Activated naive CD4-positive, alpha-beta T cell treated with anti-CD3 and anti-CD28 coated beads, Interleukin-2, amount 10 ng/mL, durations not matched to agents 7 days and 5 days (primary cell): ENCODE measurements at regions not wholly inside any gene's neighbourhood (a gene's known extent, or its start where the extent isn't known, plus 50 kb on each side); places are given as distances from the start of the nearest gene placed in this dataset.
"Not testable (repeated sequence)": the region's sequence is repeated elsewhere in the genome, so short reads cannot be mapped to it uniquely, and the experiment has no call there.

Experiments used
- CTCF ChIA-PET: fragments of 350-600 bp; sonication (Branson Sonifier 250); formaldehyde crosslinking; loops from one replicate; lab custom pipeline; 2021; ENCODE audit warnings: antibody characterized with exemption; lab: Charles Lee
- DNase-seq: peaks from one replicate; pipeline ENCODE4 v3.0.0-alpha.2; 2020
- H3K27ac Mint-ChIP-seq: one replicate; pipeline ENCODE4 v1.8.0; 2021; ENCODE audit warnings: mild to moderate bottlenecking, moderate library complexity, mixed read lengths
- H3K27me3 Mint-ChIP-seq: one replicate; pipeline ENCODE4 v1.8.0; 2021; ENCODE audit warnings: mild to moderate bottlenecking, mixed read lengths
- H3K36me3 Mint-ChIP-seq: one replicate; pipeline ENCODE4 v1.8.0; 2021; ENCODE audit warnings: mixed read lengths
- H3K4me1 Mint-ChIP-seq: one replicate; pipeline ENCODE4 v1.8.0; 2021; ENCODE audit warnings: mixed read lengths
- H3K4me3 Mint-ChIP-seq: one replicate; pipeline ENCODE4 v1.8.0; 2021; ENCODE audit warnings: mild to moderate bottlenecking, moderate library complexity, mixed read lengths
- H3K9me3 Mint-ChIP-seq: one replicate; pipeline ENCODE4 v1.8.0; 2021; ENCODE audit warnings: mixed read lengths

DNA sequence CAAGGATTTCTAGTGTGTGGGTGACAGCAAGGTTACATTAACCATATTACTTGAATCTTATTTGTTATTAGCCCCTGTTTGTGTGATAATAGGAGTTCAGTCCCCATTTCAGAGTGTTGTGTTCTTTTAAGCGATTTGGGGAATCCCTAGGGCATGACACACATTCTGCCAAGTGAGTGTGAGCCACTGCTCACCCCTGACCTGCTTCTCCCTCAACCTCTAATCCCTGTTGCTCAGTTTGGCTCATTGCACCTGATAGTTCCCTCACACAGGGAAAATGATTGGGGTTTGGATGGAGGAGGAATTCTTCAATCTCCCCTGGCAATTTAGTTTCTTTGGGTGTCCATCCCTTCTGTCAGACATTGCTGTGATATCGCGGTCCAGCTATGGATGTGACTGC lies 149.2 kb downstream of the DMRTA1 start:
- H3K9me3 Mint-ChIP-seq = no peaks in the 10 kb centered on the region
- H3K27ac Mint-ChIP-seq = no peak overlapping the region
- H3K4me1 Mint-ChIP-seq = no peaks in the 10 kb centered on the region
- CTCF ChIA-PET = no interaction called here
- H3K27me3 Mint-ChIP-seq = no peaks in the 10 kb centered on the region
- H3K4me3 Mint-ChIP-seq = no peak overlapping the region
- H3K36me3 Mint-ChIP-seq = no peaks in the 10 kb centered on the region
- no peak for DNase-seq

DNA sequence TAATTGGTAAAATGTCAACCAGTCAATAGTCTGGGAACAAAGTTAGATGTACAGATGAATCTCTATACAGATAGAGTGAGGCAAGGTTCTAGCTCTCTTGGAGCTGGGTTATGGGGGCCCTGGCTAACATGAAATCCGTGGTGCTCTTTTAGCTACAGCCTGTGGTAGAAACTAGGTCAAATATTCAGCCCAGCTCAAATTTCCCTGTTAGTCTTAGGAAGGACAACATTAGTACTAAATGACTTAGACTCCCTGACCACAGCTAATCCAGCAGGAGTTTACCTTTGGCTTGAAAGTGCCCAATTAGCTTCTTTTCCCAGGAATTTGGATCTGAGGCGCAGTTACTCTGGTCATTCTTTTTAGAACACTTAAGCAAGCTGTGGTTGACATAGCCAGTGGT lies 170.5 kb downstream of the DMRTA1 start:
- Mint-ChIP-seq H3K4me1 (no peaks in the 10 kb centered on the region), H3K36me3 (no peaks in the 10 kb centered on the region), H3K9me3 (peaks cover 5% of the 10 kb centered on the region), H3K27me3 (no peaks in the 10 kb centered on the region), H3K4me3 (no peak overlapping the region), H3K27ac (no peak overlapping the region)
- DNase-seq = no peak
- CTCF ChIA-PET = no interaction called here

DNA sequence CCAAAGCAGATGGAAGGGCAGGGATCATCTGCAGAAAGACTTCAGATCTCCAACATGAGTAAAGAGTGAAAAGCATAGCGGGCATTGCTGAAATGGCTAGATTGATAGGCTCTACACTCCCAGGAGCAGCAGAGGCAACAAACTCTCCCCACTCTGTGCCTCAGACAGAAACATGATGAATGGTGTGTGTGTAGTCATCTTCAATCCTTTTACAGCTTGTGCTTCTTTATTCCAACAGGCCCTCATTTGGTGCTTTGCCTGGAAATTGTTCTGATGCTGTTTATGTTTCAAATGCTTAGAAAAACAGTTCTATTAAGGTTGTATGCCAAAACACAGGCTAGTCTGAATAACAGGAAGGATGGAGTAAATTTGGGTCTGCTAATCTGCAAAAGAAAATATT lies 176.2 kb downstream of the DMRTA1 start:
- Mint-ChIP-seq H3K4me3 (no peak overlapping the region), H3K36me3 (no peaks in the 10 kb centered on the region), H3K27me3 (no peaks in the 10 kb centered on the region)

DNA sequence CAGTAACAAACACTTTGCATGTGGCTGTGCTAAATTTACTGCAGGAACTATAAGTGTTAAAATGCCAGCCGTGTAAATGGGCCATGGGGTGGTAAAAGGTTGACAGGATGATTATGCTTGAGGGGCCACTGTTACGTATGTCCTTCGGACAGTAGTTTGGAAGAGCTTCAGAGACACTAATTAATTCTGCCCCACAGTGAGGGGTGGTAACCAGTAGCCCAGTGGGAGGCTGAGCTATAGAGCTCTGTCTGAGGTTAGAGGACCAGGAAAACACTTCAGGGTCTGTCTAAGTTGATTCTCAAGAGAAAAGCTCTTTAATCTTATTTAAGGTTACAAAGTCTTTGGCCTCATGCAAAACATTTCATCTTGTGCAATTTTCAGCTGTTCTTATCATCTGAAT lies 176.6 kb downstream of the DMRTA1 start:
- Mint-ChIP-seq H3K27ac (no peak overlapping the region), H3K36me3 (no peaks in the 10 kb centered on the region), H3K4me3 (no peak overlapping the region), H3K27me3 (no peaks in the 10 kb centered on the region), H3K4me1 (no peaks in the 10 kb centered on the region), H3K9me3 (peaks cover 3% of the 10 kb centered on the region)
- CTCF ChIA-PET = no interaction called here
- DNase-seq = no peak

More for the DNA sequence above, 176.2 kb downstream of the DMRTA1 start:
- no peak for DNase-seq
- no peak overlapping the region for H3K27ac Mint-ChIP-seq
- no peaks in the 10 kb centered on the region for H3K4me1 Mint-ChIP-seq
- CTCF ChIA-PET = no interaction called here
- peaks cover 3% of the 10 kb centered on the region for H3K9me3 Mint-ChIP-seq

DNA sequence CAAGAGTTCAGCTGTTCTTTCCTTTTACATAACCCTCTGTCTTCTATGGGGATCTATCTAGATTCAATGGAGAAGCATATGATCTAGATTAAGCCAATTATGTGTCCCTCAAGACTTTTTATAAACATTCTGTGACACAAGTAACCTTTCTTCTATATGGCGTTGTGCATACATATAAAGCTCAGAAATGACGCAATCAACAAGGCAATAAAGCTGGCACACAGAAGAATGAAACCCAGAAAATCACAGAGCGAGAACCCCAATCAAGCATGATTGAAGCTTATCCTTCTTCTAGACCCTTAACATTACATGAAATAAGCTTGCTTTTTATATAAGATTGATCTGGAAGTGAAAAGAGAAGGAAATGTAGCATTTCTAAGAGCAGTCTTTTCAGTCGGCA lies 178.9 kb downstream of the DMRTA1 start:
- H3K9me3 Mint-ChIP-seq = peaks cover 5% of the 10 kb centered on the region
- no peak overlapping the region for H3K4me3 Mint-ChIP-seq
- no peaks in the 10 kb centered on the region for H3K27me3 Mint-ChIP-seq
- CTCF ChIA-PET = interaction anchor here (0.6 kb wide), 1 partner anchor 18 kb away, joined by 4 read pairs; no protein-coding TSS in a partner anchor
- no peaks in the 10 kb centered on the region for H3K36me3 Mint-ChIP-seq
- no peak for DNase-seq
- no peaks in the 10 kb centered on the region for H3K4me1 Mint-ChIP-seq
- no peak overlapping the region for H3K27ac Mint-ChIP-seq

DNA sequence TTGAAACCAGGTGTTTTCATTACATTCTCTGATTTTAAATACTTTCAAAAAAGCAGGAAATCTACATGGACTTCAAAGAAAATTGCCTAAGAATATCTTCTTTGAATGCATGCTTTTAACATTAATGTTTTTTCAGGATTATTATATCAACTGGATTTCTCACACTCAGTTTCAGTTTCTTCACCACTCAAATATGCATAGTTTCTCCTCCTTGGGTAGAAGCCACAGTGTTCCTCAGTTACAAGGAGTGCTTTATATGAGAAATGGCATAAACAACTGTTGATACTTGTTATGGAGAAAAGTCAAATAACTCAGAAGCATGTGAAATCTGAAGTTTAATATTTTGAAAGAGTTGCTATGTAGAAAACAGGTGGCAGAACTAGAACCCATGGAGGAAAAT lies 196.9 kb downstream of the DMRTA1 start:
- peaks cover 2% of the 10 kb centered on the region for H3K9me3 Mint-ChIP-seq

DNA sequence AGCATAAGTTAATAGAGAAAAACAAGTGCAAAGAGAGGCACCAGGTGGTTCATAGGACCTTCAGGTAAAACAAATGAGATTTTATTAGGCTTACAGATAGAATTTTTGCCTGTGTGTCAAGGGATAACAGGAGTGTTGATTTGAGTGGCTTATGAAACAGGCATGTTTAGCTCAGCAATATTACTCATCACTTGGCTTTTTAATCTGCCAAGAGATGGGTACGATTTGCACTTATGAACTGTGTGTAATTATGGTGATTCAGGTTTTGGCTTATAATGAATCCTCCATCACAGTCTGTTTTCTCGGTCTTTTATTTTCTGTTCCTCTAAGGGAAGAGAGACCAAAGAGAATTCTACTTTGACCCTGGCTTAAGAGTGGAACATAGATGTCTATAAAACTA lies 199.3 kb downstream of the DMRTA1 start:
- CTCF ChIA-PET = no interaction called here
- Mint-ChIP-seq H3K9me3 (peaks cover 2% of the 10 kb centered on the region), H3K27me3 (no peaks in the 10 kb centered on the region), H3K4me1 (no peaks in the 10 kb centered on the region), H3K27ac (no peak overlapping the region), H3K36me3 (no peaks in the 10 kb centered on the region), H3K4me3 (no peak overlapping the region)
- no peak for DNase-seq

More for the DNA sequence above, 196.9 kb downstream of the DMRTA1 start:
- Mint-ChIP-seq H3K36me3 (no peaks in the 10 kb centered on the region), H3K4me1 (no peaks in the 10 kb centered on the region), H3K4me3 (no peak overlapping the region), H3K27me3 (no peaks in the 10 kb centered on the region), H3K27ac (no peak overlapping the region)
- no peak for DNase-seq
- CTCF ChIA-PET = interaction anchor here (1.2 kb wide), 1 partner anchor 18 kb away, joined by 4 read pairs; no protein-coding TSS in a partner anchor

DNA sequence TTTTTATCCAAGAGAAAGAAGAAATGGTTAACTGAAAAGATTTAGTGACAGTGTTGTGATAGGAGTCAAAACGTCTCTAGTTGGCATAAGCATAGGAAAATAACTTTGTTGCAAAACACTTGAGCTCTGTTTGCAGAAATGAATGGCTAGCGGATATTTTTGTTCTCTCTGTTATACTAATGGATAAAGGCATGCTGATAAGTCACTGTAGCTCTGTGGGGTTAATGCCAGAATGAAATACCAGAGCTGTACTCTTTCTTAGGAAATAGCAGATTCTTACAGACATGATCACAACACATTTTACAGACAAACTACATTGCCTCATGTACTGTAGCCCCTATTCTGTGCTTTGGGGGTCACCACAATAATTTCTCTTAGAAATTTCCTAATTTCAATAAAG lies 202.8 kb downstream of the DMRTA1 start:
- peaks cover 2% of the 10 kb centered on the region for H3K9me3 Mint-ChIP-seq
- no peaks in the 10 kb centered on the region for H3K4me1 Mint-ChIP-seq
- CTCF ChIA-PET = no interaction called here
- no peak overlapping the region for H3K4me3 Mint-ChIP-seq
- no peak for DNase-seq
- H3K36me3 Mint-ChIP-seq = no peaks in the 10 kb centered on the region
- no peaks in the 10 kb centered on the region for H3K27me3 Mint-ChIP-seq
- no peak overlapping the region for H3K27ac Mint-ChIP-seq

DNA sequence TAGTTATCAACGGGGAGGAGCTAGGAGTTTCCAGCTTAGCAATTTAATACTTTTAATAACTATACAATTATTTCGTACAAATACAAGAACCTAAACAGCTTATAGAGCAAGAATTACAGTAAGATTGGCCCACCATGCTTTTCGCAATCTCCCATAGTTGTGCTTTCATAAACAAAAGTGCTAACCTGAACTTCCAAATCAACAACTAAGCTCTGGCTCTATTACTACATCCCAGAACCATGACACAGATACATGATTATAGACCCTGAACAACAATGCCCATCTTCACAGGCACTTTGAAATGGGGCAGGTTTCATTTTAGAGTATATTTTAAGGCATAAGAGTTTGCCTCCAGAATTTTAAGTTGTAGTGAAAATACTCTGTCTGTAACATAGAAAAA lies 203.5 kb downstream of the DMRTA1 start:
- no peak overlapping the region for H3K4me3 Mint-ChIP-seq
- no peaks in the 10 kb centered on the region for H3K36me3 Mint-ChIP-seq
- no peaks in the 10 kb centered on the region for H3K27me3 Mint-ChIP-seq
- H3K4me1 Mint-ChIP-seq = no peaks in the 10 kb centered on the region
- no peak overlapping the region for H3K27ac Mint-ChIP-seq
- CTCF ChIA-PET = interaction anchor here (0.6 kb wide), 2 partner anchors 19 to 37 kb away, joined by 3 to 4 read pairs; no protein-coding TSS in a partner anchor
- peaks cover 2% of the 10 kb centered on the region for H3K9me3 Mint-ChIP-seq
- no peak for DNase-seq

DNA sequence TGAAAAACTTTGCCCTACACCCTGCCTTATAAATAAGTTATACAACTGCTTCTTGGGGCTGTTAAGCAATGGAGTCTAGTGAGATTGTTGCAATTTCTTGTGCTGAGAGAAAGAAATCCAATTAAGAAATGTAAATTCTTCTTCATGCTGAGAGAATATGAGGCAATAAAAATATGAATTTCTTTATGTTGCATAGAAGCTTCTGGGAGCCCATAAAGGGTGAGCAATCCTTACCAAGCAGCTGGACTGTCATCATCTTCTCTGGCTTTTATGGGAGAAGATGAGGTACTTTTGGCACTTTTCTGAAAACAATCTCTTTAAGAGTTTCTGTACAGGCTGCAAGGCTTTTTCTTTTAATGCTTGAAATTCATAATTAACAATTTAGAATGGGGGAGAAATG lies 204.3 kb downstream of the DMRTA1 start:
- no peaks in the 10 kb centered on the region for H3K27me3 Mint-ChIP-seq
- H3K4me1 Mint-ChIP-seq = no peaks in the 10 kb centered on the region

DNA sequence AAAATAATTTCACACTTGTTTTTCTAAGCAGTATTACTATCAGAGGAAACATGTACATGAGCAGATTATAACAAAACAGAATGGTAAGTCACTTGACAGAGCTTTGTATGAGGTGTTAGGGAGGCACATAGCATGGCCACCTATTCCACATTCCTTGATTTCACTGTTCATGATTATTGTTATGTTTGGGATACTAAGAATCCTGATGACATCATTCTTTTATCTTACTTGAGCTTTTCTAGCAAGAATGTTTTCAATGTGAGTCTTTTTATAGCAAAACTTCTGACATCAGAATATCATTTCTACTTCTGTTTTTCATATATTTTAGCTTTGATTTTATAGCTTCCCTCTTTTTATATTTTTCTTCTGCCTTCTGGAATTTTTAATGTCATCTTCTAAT lies 208.2 kb downstream of the DMRTA1 start:
- DNase-seq = no peak
- Mint-ChIP-seq H3K4me3 (no peak overlapping the region), H3K9me3 (no peaks in the 10 kb centered on the region), H3K27ac (no peak overlapping the region), H3K27me3 (no peaks in the 10 kb centered on the region), H3K4me1 (no peaks in the 10 kb centered on the region), H3K36me3 (no peaks in the 10 kb centered on the region)
- CTCF ChIA-PET = no interaction called here

More for the DNA sequence above, 204.3 kb downstream of the DMRTA1 start:
- Mint-ChIP-seq H3K36me3 (no peaks in the 10 kb centered on the region), H3K27ac (no peak overlapping the region), H3K9me3 (peaks cover 2% of the 10 kb centered on the region), H3K4me3 (no peak overlapping the region)
- DNase-seq = no peak
- CTCF ChIA-PET = no interaction called here

DNA sequence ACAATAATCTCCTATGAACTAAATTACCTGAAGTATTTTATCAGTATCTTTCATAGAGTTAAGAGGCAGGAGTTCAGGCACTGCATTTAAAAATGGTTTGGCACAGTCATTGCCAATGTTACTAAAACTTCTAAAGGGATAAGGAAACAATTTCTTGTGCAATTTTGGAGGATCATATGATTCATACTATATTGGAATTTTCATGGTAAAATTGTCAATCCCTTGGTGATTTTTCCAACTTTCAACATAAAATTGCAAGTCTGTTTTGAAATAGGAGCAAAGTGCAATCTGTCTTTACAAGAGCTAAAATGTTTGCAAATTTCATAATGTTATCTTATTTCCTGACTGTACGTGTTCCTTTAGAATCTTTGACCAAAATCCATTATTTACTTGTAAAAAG lies 211.1 kb downstream of the DMRTA1 start:
- no peak overlapping the region for H3K4me3 Mint-ChIP-seq
- no peaks in the 10 kb centered on the region for H3K36me3 Mint-ChIP-seq
- no peaks in the 10 kb centered on the region for H3K4me1 Mint-ChIP-seq
- CTCF ChIA-PET = no interaction called here
- no peaks in the 10 kb centered on the region for H3K27me3 Mint-ChIP-seq
- DNase-seq = no peak
- H3K27ac Mint-ChIP-seq = no peak overlapping the region
- H3K9me3 Mint-ChIP-seq = no peaks in the 10 kb centered on the region

DNA sequence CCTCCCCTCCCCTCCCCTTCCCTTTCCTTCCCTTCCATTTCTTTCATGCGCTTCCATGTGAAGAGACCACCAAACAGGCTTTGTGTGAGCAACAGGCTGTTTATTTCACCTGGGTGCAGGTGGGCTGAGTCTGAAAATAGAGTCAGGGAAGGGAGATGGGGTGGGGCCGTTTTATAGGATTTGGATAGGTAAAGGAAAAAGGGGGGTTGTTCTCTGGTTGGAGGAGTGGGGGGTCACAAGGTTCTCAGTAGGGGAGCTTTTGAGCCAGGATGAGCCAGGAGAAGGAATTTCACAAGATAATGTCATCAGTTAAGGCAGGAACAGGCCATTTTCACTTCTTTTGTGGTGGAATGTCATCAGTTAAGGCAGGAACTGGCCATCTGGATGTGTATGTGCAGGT lies 211.9 kb downstream of the DMRTA1 start:
- DNase-seq, H3K36me3 Mint-ChIP-seq, H3K27ac Mint-ChIP-seq, H3K27me3 Mint-ChIP-seq, H3K9me3 Mint-ChIP-seq, H3K4me1 Mint-ChIP-seq, H3K4me3 Mint-ChIP-seq, CTCF ChIA-PET: not testable (repeated sequence)

DNA sequence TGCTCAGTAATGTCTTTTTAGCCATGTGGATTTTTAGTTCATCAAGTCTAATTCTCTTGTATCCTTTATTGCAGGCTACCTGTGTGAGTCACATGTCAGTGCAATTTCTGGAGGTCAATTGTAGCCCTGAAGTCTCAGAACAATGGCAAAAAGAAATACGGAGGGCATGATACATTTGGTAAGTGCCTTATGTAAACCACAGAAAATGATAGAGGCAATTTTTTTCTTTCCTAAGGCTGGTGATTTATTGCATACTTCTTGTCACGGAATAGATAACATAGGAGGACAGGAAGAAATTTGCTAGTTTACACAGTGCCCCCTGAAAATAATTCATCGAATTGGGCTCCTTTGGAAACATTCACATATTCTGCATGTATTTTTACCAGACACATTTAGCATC lies 235.9 kb downstream of the DMRTA1 start:
- no peak for DNase-seq
- no peak overlapping the region for H3K4me3 Mint-ChIP-seq

DNA sequence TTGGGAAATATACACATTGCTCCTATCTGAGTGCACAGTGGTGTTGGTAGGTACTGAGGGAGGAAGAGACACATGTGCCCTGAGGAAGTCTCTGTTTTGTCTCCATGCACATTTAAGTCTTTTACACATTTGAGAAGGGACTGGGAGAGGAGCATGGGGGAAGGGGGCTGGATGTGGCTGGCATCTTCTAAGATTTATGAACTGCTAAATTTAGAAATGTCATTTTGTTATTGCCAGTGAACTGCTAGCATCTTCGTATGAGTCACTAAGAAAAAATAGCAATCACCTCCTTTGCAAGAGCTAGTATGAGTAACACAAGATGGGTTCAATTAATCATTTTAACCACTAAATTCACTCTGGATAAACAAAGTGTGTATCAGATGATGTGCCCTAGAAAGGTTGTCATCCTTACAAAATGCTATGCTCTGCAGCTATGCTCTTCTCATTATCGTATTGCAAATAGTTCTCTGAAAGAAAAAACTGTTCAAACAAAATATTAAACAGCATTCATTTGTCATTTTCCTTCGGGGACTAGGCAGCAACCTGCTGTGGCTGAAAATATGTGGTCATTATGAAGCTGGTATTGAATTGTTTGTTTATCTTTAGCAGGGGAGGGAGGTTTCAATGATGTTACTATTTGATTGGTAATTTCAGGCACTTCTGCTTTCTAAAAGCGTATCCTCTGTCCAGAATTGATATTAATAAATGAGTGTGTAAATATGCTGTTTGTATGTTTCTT lies 236.5 kb downstream of the DMRTA1 start:
- H3K4me3 Mint-ChIP-seq = no peak overlapping the region
- H3K36me3 Mint-ChIP-seq = no peaks in the 10 kb centered on the region
- no peaks in the 10 kb centered on the region for H3K4me1 Mint-ChIP-seq
- no peak overlapping the region for H3K27ac Mint-ChIP-seq
- CTCF ChIA-PET = no interaction called here
- peaks cover 12% of the 10 kb centered on the region for H3K9me3 Mint-ChIP-seq
- no peak for DNase-seq
- H3K27me3 Mint-ChIP-seq = no peaks in the 10 kb centered on the region

More for the DNA sequence above, 235.9 kb downstream of the DMRTA1 start:
- peaks cover 6% of the 10 kb centered on the region for H3K9me3 Mint-ChIP-seq
- no peak overlapping the region for H3K27ac Mint-ChIP-seq
- CTCF ChIA-PET = no interaction called here
- H3K36me3 Mint-ChIP-seq = no peaks in the 10 kb centered on the region
- H3K4me1 Mint-ChIP-seq = no peaks in the 10 kb centered on the region
- H3K27me3 Mint-ChIP-seq = no peaks in the 10 kb centered on the region
